ENCODE measurements at regions not wholly inside any gene's neighbourhood (a gene's known extent, or its start where the extent isn't known, plus 50 kb on each side); places are given as distances from the start of the nearest gene placed in this dataset.

DNA sequence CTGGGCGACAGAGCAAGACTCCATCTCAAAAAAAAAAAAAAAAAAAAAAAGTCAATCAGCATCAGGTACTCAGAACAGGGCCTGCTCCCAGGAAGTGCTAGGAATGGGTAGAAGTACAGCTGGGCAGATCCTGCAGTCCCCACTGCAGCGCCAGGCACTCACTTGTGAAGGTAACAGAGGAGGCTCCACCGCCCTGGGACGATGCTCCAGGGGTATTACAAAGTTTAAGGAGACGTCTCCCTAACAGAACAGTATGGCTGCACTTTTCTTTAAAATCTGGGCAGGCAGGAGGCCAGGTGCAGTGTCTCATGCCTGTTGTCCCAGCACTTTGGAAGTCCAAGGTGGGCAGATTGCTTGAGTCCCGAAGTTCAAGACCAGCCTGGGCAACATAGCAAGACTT, 1449.0 kb downstream of the BRD1 start:
- Mint-ChIP-seq H3K4me3 (no peak overlapping the region), H3K27ac (no peak overlapping the region), H3K9me3 (peaks cover 0 to 6% (median 0%) of the 10 kb centered on the region in 5 donors), H3K4me1 (no peaks in the 10 kb centered on the region), H3K36me3 (no peaks in the 10 kb centered on the region), H3K27me3 (peaks cover 3 to 24% of the 10 kb centered on the region in 2 donors)
- Histone ChIP-seq H3K4me1 (ENCODE audit: insufficient read depth, low read length) (no peaks in the 10 kb centered on the region), H3K27me3 (ENCODE audit: insufficient read depth, low read length, poor library complexity, severe bottlenecking) (no peaks in the 10 kb centered on the region), H3K9me3 (ENCODE audit: low read length) (no peaks in the 10 kb centered on the region), H3K36me3 (ENCODE audit: insufficient read depth, low read length) (no peaks in the 10 kb centered on the region), H3K4me3 (ENCODE audit: low read length) (no peak overlapping the region), H3K27ac (ENCODE audit: low read depth, low read length) (no peak overlapping the region)
- POLR2A ChIA-PET, result no interaction called here
- CTCF ChIA-PET, result no interaction called here
- DNase-seq, result no peak

DNA sequence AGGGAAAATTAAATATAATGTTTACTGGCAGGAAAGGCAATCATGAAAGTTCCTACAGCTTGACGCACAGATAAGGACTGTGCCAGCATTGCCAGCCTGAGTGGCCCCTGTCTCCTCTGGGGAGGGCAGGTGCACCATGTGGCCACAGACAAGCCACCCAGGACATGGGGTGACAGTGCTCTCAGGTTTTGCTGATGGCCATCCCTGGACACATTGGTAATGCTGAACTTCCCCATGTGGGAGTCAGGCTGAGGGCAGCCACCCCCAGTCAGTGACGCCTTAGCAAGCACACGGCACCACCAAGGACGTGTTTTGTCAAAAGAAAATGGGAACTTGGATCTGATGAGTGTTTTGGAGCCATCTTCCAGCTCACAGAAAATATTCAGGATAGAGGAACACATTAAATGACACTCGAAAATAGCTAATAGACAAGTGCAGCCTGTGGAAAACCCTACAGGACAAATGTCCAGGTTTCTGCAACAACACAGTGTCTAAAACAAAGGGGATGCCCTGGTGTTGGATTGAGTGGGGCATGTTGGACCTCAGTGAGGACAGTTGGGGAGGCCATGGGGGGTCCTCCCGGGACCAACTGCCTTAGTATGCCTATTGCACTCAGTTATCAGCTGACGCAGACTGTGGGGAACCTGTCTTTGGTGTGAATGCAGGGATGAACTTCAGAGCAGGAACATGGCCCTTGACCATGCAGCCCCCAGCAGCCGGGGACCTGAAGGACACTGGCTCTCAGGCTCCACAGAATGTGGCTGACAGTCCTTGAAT, 1450.5 kb downstream of the BRD1 start:
- ChIA-PET CTCF (no interaction called here), POLR2A (no interaction called here)
- Histone ChIP-seq H3K4me1 (ENCODE audit: insufficient read depth, low read length) (no peaks in the 10 kb centered on the region), H3K4me3 (ENCODE audit: low read length) (no peak overlapping the region), H3K36me3 (ENCODE audit: insufficient read depth, low read length) (no peaks in the 10 kb centered on the region), H3K27me3 (ENCODE audit: insufficient read depth, low read length, poor library complexity, severe bottlenecking) (no peaks in the 10 kb centered on the region), H3K27ac (ENCODE audit: low read depth, low read length) (no peak overlapping the region), H3K9me3 (ENCODE audit: low read length) (no peaks in the 10 kb centered on the region)
- H3K36me3 Mint-ChIP-seq, result no peaks in the 10 kb centered on the region
- DNase-seq, result no peak
- H3K27me3 Mint-ChIP-seq, result peaks cover 3 to 24% of the 10 kb centered on the region in 2 donors
- H3K9me3 Mint-ChIP-seq, result no peaks in the 10 kb centered on the region
- no peak overlapping the region for H3K4me3 Mint-ChIP-seq
- no peaks in the 10 kb centered on the region for H3K4me1 Mint-ChIP-seq
- H3K27ac Mint-ChIP-seq, result no peak overlapping the region

DNA sequence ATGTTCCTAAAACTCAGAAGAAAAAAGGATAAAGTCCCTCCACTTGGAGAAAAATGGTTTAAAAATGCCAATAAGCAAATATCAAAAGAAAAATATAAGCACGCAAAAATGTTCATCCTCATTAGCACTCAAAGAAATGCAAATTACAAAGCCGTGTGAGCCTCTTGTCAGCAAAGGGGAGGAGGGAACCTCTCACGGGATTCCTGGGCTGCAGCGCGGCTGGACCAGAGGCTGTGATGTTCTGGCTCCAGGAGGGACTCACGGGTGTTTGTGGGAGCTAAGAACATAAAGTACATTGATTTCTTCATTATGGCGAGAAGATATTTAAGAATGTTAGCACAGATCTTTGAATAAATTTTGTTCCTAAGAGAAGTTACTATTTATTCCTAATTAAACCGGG, 1451.2 kb downstream of the BRD1 start:
- H3K27me3 ChIP-seq (ENCODE audit: insufficient read depth, low read length, poor library complexity, severe bottlenecking), result no peaks in the 10 kb centered on the region
- Mint-ChIP-seq H3K4me1 (no peaks in the 10 kb centered on the region), H3K4me3 (no peak overlapping the region), H3K36me3 (no peaks in the 10 kb centered on the region), H3K27me3 (peaks cover 6 to 24% of the 10 kb centered on the region in 2 donors), H3K9me3 (no peaks in the 10 kb centered on the region), H3K27ac (no peak overlapping the region)
- ChIA-PET POLR2A (no interaction called here), CTCF (interaction anchor here (0.7 kb wide), 1 partner anchor 904 kb away, joined by 4 read pairs; no protein-coding TSS in a partner anchor)
- no peaks in the 10 kb centered on the region for H3K36me3 ChIP-seq (ENCODE audit: insufficient read depth, low read length)
- no peaks in the 10 kb centered on the region for H3K9me3 ChIP-seq (ENCODE audit: low read length)
- H3K27ac ChIP-seq (ENCODE audit: low read depth, low read length), result no peak overlapping the region
- no peak for DNase-seq
- H3K4me3 ChIP-seq (ENCODE audit: low read length), result no peak overlapping the region
- H3K4me1 ChIP-seq (ENCODE audit: insufficient read depth, low read length), result no peaks in the 10 kb centered on the region

DNA sequence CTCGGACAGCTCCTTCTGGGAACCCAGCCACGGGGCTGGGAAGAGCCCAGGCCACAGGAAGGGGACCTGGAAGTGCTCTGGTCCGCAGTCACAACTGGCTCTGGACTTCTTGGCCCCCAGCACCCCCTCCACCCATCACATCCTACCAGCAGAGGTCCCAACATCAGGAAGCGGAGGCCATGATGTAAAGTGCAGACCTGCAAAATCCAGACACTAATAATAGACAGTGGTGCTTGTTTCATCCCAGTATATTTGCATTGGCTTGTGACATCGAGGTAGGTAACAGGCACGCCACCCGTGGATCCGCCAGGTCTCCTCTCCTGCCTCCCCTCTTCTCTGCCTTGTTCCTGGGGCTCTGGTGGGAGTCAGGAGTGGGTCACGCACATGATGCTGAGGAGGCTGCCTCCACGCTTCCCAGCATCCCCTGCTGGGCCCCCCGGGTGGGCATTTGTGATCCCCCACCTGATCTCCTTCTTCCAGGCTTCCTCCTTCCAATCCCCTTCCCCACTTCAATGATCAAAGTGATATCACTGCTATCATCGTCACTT, 1454.0 kb downstream of the BRD1 start:
- no peaks in the 10 kb centered on the region for H3K27me3 ChIP-seq (ENCODE audit: insufficient read depth, low read length, poor library complexity, severe bottlenecking)
- Mint-ChIP-seq H3K9me3 (no peaks in the 10 kb centered on the region), H3K4me1 (no peaks in the 10 kb centered on the region), H3K36me3 (no peaks in the 10 kb centered on the region), H3K27ac (no peak overlapping the region), H3K4me3 (no peak overlapping the region), H3K27me3 (peaks cover 10 to 20% of the 10 kb centered on the region in 2 donors)
- H3K27ac ChIP-seq (ENCODE audit: low read depth, low read length), result no peak overlapping the region
- no peaks in the 10 kb centered on the region for H3K9me3 ChIP-seq (ENCODE audit: low read length)
- CTCF ChIA-PET, result no interaction called here
- POLR2A ChIA-PET, result no interaction called here
- H3K4me1 ChIP-seq (ENCODE audit: insufficient read depth, low read length), result no peaks in the 10 kb centered on the region
- H3K36me3 ChIP-seq (ENCODE audit: insufficient read depth, low read length), result no peaks in the 10 kb centered on the region
- DNase-seq, result no peak
- H3K4me3 ChIP-seq (ENCODE audit: low read length), result no peak overlapping the region

DNA sequence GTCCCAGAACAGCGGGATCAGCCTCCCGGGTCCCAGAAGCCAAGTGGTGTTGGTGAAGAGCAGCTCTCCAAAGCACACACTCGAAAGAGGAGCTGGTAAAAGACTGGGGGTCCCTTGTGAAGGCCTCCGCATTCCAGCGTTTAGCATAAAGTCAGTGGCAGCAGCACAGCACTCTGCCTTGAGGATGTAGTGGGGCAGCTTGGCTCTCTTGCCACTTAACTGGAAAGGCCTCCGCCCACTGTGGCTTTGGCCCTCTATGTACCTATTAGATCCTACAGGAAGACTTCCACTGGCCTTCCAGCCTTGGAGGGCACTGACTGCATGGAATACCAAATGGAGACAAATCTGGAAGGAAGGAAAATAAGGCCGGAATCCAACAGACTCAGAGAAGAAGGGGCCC, 1455.3 kb downstream of the BRD1 start:
- no peak overlapping the region for H3K4me3 Mint-ChIP-seq
- H3K36me3 ChIP-seq (ENCODE audit: insufficient read depth, low read length), result no peaks in the 10 kb centered on the region
- no peaks in the 10 kb centered on the region for H3K9me3 Mint-ChIP-seq
- DNase-seq, result no peak
- no peaks in the 10 kb centered on the region for H3K9me3 ChIP-seq (ENCODE audit: low read length)
- H3K27me3 ChIP-seq (ENCODE audit: insufficient read depth, low read length, poor library complexity, severe bottlenecking), result no peaks in the 10 kb centered on the region
- H3K4me1 Mint-ChIP-seq, result no peaks in the 10 kb centered on the region
- H3K27ac Mint-ChIP-seq, result no peak overlapping the region
- no peaks in the 10 kb centered on the region for H3K4me1 ChIP-seq (ENCODE audit: insufficient read depth, low read length)
- H3K27ac ChIP-seq (ENCODE audit: low read depth, low read length), result no peak overlapping the region
- peaks cover 10 to 20% of the 10 kb centered on the region in 2 donors for H3K27me3 Mint-ChIP-seq
- POLR2A ChIA-PET, result no interaction called here
- H3K4me3 ChIP-seq (ENCODE audit: low read length), result no peak overlapping the region
- H3K36me3 Mint-ChIP-seq, result no peaks in the 10 kb centered on the region
- CTCF ChIA-PET, result no interaction called here

DNA sequence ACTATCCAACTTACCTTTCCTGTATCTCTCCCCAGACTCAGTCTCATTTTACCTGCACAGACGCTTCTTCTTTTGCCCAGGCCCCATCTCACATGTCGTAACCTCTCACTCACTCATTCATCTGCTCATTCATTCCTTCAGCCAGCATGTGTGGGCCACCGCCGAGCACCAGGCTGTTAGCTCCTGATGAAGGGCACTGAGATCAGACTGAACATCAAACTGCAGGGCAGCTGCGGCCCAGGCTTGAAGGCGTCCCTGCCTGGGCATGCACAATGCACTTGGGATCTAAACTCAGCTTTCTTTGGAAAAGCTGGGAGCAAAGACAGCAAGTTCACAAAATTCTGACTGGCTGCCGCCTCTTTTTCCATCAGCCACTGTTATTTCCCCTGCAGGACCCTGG, 1456.3 kb downstream of the BRD1 start:
- H3K27me3 Mint-ChIP-seq, result peaks cover 10 to 15% of the 10 kb centered on the region in 2 donors
- Histone ChIP-seq H3K27me3 (ENCODE audit: insufficient read depth, low read length, poor library complexity, severe bottlenecking) (no peaks in the 10 kb centered on the region), H3K4me3 (ENCODE audit: low read length) (no peak overlapping the region), H3K4me1 (ENCODE audit: insufficient read depth, low read length) (no peaks in the 10 kb centered on the region), H3K9me3 (ENCODE audit: low read length) (no peaks in the 10 kb centered on the region), H3K27ac (ENCODE audit: low read depth, low read length) (no peak overlapping the region), H3K36me3 (ENCODE audit: insufficient read depth, low read length) (no peaks in the 10 kb centered on the region)
- no peak overlapping the region for H3K4me3 Mint-ChIP-seq
- H3K4me1 Mint-ChIP-seq, result no peaks in the 10 kb centered on the region
- CTCF ChIA-PET, result no interaction called here
- no peaks in the 10 kb centered on the region for H3K9me3 Mint-ChIP-seq
- H3K27ac Mint-ChIP-seq, result no peak overlapping the region
- POLR2A ChIA-PET, result no interaction called here
- no peak for DNase-seq
- no peaks in the 10 kb centered on the region for H3K36me3 Mint-ChIP-seq

DNA sequence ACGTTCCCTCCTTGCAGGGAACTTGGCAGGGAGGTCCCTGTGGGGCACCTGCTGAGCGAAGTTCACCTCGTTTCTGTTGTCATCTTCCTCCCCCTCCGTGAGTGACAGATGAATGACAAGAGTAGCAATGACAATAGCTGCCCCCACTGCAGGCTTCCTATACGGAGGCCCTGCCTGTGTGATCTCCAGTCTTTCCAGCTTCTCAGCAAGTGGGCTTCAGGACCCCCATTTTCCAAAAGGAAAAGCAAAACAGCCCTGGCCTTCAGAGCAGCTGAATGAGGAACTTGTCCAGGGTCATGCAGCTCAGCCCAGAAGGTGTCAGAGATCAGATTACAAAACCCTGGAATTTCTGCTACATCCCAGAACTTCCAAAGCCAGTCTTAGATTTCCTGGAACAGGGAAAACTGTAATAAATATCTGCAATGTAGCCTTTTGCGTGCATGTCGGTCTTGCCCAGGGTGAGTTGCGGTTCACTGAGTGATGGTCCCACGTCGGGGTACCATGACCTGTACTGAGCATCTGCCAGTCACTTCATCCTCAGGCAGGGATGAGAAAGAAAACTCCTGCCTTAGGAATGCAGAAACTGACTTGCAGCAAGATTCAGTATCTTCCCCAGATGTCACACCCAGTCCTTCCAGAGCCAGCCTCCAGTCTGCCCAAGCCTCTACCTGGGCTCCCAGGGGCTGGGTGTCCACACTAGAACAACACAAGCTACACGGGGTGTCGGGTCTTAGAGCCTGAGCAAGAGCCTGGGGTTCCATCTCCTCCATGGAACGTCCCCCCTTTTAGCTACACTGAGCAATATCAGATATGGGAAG, 1457.0 kb downstream of the BRD1 start:
- Mint-ChIP-seq H3K4me3 (no peak overlapping the region), H3K36me3 (no peaks in the 10 kb centered on the region), H3K4me1 (no peaks in the 10 kb centered on the region), H3K27me3 (peaks cover 10 to 14% of the 10 kb centered on the region in 2 donors), H3K9me3 (no peaks in the 10 kb centered on the region), H3K27ac (no peak overlapping the region)
- Histone ChIP-seq H3K4me3 (ENCODE audit: low read length) (no peak overlapping the region), H3K36me3 (ENCODE audit: insufficient read depth, low read length) (no peaks in the 10 kb centered on the region), H3K27ac (ENCODE audit: low read depth, low read length) (no peak overlapping the region), H3K9me3 (ENCODE audit: low read length) (no peaks in the 10 kb centered on the region), H3K27me3 (ENCODE audit: insufficient read depth, low read length, poor library complexity, severe bottlenecking) (no peaks in the 10 kb centered on the region), H3K4me1 (ENCODE audit: insufficient read depth, low read length) (no peaks in the 10 kb centered on the region)
- ChIA-PET POLR2A (no interaction called here), CTCF (no interaction called here)
- DNase-seq, result no peak

DNA sequence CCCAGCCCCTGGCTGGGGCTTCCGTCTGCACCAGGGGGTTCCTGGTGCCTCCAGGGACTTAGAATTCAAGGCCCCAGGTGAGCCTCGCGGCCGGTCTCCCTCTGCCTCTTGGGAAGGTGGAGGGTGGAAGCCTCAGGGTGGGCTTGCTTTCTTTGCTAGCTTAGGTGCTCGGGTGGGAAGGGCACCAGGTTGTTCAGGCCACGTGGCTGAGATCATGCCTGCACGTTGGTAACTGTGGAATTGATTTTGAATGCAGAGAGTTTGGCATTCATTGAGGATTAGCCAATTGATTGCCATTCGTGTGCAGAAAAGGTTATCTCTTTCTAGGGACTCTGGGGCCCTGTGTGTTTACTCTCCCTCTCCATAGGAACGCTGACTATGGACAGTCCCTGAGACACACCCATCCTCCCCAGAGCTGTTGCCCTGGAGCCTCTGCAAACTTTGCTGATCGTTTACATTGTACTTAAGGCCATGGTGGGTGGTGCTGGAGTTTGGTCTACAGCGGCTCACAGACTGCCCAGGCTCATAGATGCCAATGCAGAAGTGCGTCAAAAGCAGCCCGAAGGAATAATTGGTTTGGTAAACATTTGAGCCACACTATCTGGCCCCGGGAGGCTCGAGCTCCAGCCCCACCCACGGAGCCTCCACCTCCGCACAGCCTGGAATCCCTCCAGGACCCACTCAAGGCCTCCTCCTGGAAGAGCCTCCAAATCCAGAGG, 1457.7 kb downstream of the BRD1 start:
- H3K27ac Mint-ChIP-seq, result no peak overlapping the region
- no peaks in the 10 kb centered on the region for H3K36me3 Mint-ChIP-seq
- Histone ChIP-seq H3K27ac (ENCODE audit: low read depth, low read length) (no peak overlapping the region), H3K9me3 (ENCODE audit: low read length) (no peaks in the 10 kb centered on the region), H3K4me1 (ENCODE audit: insufficient read depth, low read length) (no peaks in the 10 kb centered on the region), H3K27me3 (ENCODE audit: insufficient read depth, low read length, poor library complexity, severe bottlenecking) (no peaks in the 10 kb centered on the region), H3K4me3 (ENCODE audit: low read length) (no peak overlapping the region), H3K36me3 (ENCODE audit: insufficient read depth, low read length) (no peaks in the 10 kb centered on the region)
- ChIA-PET POLR2A (no interaction called here), CTCF (no interaction called here)
- DNase-seq, result no peak
- H3K9me3 Mint-ChIP-seq, result no peaks in the 10 kb centered on the region
- no peak overlapping the region for H3K4me3 Mint-ChIP-seq
- peaks cover 10 to 12% of the 10 kb centered on the region in 2 donors for H3K27me3 Mint-ChIP-seq
- H3K4me1 Mint-ChIP-seq, result no peaks in the 10 kb centered on the region

All from CD8-positive, alpha-beta memory T cell (primary cell).